HEK293 (cell line): ENCODE measurements at regions not wholly inside any gene's neighbourhood (a gene's known extent, or its start where the extent isn't known, plus 50 kb on each side); places are given as distances from the start of the nearest gene placed in this dataset.

Source experiments
- CTCF ChIP-seq: fragments of 450-650 bp; formaldehyde crosslinking; IDR thresholded peaks from 2 replicates; pipeline ENCODE4 v1.5.1; 2016; ENCODE audit warnings: missing biosample characterization, missing genetic modification characterization
- ZNF184 ChIP-seq: fragments of 450-650 bp; IDR thresholded peaks from 2 replicates; pipeline ENCODE4 v1.5.1; 2018; ENCODE audit warnings: missing biosample characterization, mild to moderate bottlenecking, missing genetic modification characterization

GRCh38 chr6:148192310-148192709 is 150.3 kb upstream of the SASH1 start:
- TF ChIP-seq CTCF (tag by site-specific recombination) (no peak), ZNF184 (no peak)
